Right ventricle myocardium superior (tissue), 1 donor: ENCODE measurements at regions not wholly inside any gene's neighbourhood (a gene's known extent, or its start where the extent isn't known, plus 50 kb on each side); places are given as distances from the start of the nearest gene placed in this dataset.

Experiments used
- ATAC-seq: fragments of 200-7000 bp; cut with Tn5 transposase; one replicate; pipeline ENCODE4 v1.9.1; 2020; ENCODE audit warnings: mild to moderate bottlenecking; ENCODE audit not compliant: poor library complexity
- DNase-seq: peaks from one replicate; pipeline ENCODE4 v3.0.0-alpha.2; 2020
- intact Hi-C: fragments of 100-400 bp; cut with DNase I; formaldehyde crosslinking; loops from one replicate; pipeline ENCODE4 v1.11.2; 2022
- donor health status: DM: no; HTN: yes; CAD: no; lungs with severe emphysema.

DNA sequence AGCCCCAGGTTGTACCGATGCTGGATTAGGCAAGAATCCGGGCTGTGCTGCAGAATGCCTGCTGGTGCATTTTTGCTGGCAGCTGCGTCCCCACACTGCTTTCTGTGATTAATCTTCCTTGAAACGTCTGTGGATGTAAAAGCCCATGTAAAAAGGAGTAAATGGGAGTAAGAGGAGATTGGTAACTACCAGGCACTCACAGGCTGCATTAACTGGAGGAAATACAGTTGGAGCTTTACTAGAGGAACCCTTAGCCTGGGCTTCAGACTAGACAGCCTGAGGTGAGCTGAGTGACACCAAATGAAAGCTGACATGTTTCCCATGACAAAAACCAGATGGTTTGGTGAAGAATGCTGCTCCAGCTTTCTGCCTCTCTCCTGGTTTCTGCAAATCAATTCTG, 190.4 kb upstream of the GAS1 start:
- DNase-seq (no peak), ATAC-seq (no peak)
- intact Hi-C loops: no loop called here

DNA sequence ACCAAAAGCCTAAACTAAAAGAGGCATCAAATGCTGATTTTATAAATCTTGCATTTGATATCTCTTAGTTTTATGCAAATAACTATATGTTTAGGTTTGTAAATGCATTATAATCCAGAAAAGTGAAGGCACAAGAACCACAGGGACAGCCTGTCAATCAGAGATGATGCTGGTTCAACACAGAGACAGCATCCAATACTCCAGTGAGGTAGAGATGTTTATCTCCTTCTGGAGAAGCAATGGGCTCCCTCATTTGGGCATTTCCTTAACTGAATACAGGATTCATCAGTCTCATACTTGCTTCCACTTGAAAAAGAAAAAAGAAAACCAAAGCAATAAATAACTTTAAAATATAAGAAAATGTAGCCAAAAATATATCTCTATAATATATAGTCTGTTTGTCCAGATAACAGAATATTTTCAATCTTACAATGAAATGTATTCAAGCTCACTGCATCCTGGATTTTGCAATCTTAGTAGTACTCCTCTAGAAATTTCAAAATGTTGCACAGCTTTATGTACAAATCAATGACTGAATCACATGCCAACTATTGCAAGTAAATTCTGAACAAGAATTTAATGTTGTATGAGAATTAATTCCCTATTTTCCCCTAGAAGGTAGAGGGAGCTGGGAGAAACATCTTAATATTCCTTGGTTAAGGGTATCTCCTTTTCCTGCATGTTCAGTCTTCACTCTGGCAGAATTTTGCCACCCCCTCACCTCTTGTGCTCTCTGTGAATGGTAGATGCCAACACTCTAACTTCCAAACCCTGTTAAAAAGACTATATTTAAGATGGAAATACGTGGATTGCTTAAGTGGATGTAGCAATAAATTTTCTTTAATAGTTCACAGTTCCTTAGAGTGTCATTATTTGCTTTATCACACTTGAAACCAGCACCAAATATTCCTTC, 191.1 kb upstream of the GAS1 start:
- intact Hi-C loops: no loop called here
- DNase-seq (no peak), ATAC-seq (no peak)

- DNase-seq (no peak), ATAC-seq (no peak)
- intact Hi-C loops: no loop called here
Observed at GRCh38 chr9:87139099-87139730, 191.9 kb upstream of the GAS1 start.

DNA sequence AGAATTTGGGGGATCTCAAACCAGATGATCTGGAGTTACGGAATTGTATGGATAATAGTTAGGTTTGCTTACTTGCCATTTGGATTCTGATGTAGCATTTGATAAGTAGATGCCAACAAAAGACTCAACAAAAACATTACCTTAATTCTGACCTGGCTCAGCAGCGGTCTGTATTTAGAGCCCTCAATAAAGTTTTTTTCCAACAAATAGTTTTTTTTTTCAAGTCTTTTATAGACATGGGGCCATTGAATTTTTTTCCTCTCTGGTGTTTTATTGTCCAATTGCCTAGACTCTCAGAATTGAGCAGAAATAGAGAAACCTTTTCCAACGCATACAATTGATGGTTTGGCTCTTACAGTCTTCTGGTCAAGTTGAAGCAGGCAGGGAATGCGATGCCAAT, 192.8 kb upstream of the GAS1 start:
- intact Hi-C loops: loop anchor here (10.0 kb wide), 1 partner anchor 45 kb away; no protein-coding TSS in a partner anchor

GRCh38 chr9:87140605-87141109, 193.4 kb upstream of the GAS1 start:
- intact Hi-C loops: loop anchor here (10.0 kb wide), 1 partner anchor 46 kb away; no protein-coding TSS in a partner anchor
- ATAC-seq: no peak
- DNase-seq: no peak

More for the DNA sequence above, 192.8 kb upstream of the GAS1 start:
- ATAC-seq (no peak), DNase-seq (no peak)

- ATAC-seq: no peak
- DNase-seq: no peak
- intact Hi-C loops: loop anchor here (10.0 kb wide), 1 partner anchor 46 kb away; no protein-coding TSS in a partner anchor
Observed at GRCh38 chr9:87141124-87141523, 193.8 kb upstream of the GAS1 start.

GRCh38 chr9:87146933-87147332, 199.6 kb upstream of the GAS1 start:
- ATAC-seq (no peak), DNase-seq (no peak)
- intact Hi-C loops: loop anchor here (10.0 kb wide), 1 partner anchor 52 kb away; no protein-coding TSS in a partner anchor

GRCh38 chr9:87147839-87148238, 200.5 kb upstream of the GAS1 start:
- DNase-seq (no peak), ATAC-seq (no peak)
- intact Hi-C loops: loop anchor here (10.0 kb wide), 1 partner anchor 53 kb away; no protein-coding TSS in a partner anchor

GRCh38 chr9:87148331-87149104, 201.2 kb upstream of the GAS1 start:
- DNase-seq: peak; percentile 93
- peak; percentile 97 for ATAC-seq
- intact Hi-C loops: loop anchor here (10.0 kb wide), 1 partner anchor 54 kb away; no protein-coding TSS in a partner anchor

DNA sequence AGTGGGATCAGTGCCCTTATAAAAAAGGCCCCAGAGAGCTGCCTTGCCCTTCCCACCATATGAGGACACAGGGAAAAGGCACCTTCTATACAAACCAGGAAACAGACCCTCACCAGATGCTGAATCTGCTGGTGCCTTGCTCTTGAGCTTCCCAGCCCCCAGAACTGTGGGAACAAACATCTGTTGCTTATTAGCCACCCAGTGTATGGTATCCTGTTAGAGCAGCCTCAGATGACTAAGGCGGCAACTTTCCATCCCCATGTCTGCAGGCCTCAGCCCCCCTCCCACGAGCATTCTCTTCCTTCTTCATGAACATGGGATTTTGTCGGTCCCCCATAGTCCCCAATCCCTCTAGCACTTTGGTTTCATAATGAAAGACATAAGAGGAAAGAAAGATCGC, 202.5 kb upstream of the GAS1 start:
- DNase-seq: no peak
- ATAC-seq: no peak
- intact Hi-C loops: loop anchor here (10.0 kb wide), 1 partner anchor 55 kb away; no protein-coding TSS in a partner anchor

DNA sequence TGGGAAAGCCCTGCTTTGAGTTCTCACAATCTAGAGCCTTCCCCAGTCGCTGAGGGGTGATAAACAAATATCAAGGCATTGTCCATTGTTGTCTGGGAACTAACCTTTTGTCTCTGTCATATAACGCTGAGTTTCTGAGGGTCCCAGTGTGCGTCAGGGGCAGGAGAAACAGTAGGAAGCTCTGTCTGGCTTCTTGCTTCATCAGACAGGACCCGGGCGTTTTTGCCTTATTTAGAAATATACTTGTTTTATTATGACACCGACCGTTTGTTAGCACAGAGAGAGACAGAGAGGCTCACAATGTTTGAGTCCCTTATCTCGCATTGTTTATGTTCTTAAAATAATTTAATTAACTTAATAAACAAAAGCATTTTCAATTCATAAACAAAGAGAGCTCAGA, 204.9 kb upstream of the GAS1 start:
- DNase-seq (no peak), ATAC-seq (no peak)
- intact Hi-C loops: no loop called here

DNA sequence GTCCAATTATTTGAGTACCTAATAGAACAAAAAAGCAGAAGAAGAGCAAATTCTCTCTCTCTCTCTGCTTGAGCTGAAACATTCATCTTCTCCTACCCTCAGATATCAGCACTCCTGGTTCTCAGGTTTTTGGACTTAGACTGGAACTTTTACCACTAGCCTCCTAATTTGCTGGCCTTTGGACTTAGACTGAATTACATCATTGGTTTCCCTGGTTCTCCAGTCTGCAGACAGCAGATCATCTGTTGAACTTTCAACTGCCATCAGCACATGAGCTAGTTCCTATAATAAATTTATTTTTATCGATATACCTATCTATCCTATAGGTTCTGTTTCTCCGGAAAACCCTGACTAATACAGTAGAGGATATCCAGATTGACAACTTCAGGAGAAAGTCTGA, 208.9 kb upstream of the GAS1 start:
- ATAC-seq (no peak), DNase-seq (no peak)
- intact Hi-C loops: no loop called here

- ATAC-seq (peak; percentile 65), DNase-seq (no peak)
- intact Hi-C loops: no loop called here
Observed at GRCh38 chr9:87157366-87158031, 210.2 kb upstream of the GAS1 start.

DNA sequence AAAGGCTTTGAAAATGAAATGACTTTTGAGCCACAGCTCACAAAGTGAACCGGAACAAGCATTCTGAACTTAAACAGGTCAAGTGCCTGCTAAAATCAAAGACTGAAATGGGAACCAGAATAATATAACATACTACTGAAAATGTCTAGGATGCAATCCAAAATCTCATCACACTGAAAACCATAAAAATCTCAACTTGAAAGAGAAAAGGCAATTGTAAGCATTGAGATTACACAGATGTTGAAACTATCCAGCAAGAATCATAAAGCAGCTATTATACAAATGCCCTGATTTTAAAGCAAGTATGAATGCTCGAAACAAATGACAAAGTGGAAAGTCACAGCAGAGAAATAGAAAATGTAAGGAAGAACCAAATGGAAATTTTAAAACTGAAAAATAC, 211.5 kb upstream of the GAS1 start:
- DNase-seq: no peak
- intact Hi-C loops: no loop called here
- ATAC-seq: no peak

DNA sequence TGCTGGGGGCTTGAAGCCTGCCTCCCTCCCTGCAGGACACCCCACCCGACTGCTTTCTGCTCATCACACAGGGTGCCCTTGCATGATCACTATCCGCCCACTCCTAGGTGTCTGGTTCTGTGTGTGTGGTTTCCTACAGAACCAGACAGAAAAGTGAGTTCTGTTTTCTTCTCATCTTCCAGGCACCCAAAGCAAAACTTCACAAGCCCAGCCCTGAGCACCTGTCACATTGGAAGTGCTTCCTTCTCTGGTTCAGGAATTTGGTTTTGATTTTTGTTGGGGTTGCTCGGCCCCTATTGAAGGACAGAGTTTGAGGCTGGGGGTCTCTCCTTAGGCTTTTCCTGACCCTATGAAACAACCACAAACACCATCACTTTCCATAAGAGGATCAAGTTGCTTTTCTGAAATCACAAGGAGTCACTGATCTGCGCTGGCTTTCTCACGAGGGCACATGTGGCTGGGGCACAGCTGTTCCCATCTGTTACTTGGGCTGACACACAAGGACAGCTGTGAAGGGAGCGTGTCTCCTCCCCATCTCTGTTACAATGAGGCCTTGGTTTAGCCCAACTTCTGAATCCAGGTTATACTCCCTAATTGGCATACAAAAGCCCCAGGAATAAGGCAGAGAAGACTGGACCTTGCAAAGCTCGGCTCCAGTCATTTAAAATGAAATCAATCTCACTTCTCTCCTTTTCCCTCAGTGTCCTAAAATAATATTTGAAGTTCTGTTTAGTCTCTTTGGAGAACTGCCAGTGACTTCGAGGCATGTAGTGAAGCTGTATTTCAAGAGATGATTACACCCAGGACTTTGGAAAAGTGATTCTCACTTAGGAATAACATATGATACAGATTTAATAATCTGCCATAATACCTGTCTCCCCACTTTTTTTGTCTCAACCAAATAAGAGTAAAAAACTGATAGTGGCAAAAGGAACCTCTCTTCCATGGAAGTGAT, 213.1 kb upstream of the GAS1 start:
- intact Hi-C loops: no loop called here
- ATAC-seq (peak; percentile 65), DNase-seq (no peak)

DNA sequence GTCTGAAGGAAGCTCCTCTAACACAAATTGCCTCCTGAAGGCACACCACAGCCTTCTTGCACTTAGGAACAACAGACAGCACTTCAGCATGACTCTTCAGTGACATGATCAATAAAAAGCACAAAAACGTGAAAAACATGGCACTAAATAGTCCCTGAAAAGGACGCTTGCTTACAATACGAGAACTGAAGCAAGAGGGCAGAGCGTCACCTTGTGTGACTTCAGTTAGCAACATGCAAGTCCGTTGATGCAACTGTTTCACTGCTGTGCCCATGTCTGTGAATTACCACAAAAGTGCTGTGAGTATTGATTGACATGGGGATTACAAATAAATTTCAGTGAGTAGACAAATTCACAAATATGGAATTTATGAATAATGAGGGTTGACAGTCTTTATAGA, 219.9 kb upstream of the GAS1 start:
- ATAC-seq: no peak

DNA sequence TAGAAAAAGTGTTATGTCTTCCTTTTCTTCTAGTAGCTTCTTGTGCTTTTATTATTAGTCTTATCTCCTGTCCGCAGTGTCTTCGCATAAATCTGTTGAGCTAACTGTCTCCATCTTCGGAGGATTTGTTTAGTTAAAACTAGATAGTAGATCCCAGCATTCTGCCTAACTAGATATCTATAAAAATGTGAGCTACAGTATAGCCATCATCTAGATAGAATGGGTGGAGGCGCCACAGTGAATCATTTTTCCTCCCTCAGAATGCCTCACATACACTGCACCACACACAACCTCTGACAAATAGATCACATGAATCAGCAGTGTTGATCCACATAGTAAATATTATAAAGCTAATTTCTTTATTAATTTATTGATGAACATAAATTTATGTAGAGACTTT, 220.3 kb upstream of the GAS1 start:
- intact Hi-C loops: loop anchor here (5.0 kb wide), 1 partner anchor 60 kb away; no protein-coding TSS in a partner anchor
- no peak for ATAC-seq
- no peak for DNase-seq

More for the DNA sequence above, 219.9 kb upstream of the GAS1 start:
- DNase-seq: no peak
- intact Hi-C loops: loop anchor here (5.0 kb wide), 1 partner anchor 60 kb away; no protein-coding TSS in a partner anchor
